ENCODE measurements at regions not wholly inside any gene's neighbourhood (a gene's known extent, or its start where the extent isn't known, plus 50 kb on each side); places are given as distances from the start of the nearest gene placed in this dataset.

DNA sequence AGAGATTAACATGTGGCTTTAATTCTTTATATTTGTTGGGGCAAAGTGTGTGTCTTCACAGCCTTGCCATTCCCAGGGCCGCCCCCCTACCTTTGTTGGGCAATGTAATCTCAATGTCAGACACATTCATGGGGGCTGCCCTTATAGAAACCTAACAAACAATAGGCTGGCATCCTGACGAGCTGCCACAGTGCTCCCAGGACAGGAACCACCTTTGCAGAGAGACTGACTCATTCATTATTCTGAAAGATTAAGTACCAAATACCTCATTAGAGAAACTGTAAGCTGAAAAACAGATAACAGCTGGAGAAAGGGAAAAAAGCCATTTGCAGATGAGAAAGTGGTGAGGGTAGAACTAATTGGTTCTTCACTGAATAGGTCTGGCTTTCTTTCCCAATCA lies 1587.5 kb upstream of the PIK3C3 start:
- no peaks in the 10 kb centered on the region for H3K9me2 ChIP-seq (replicated peaks; ENCODE audit: low read length)
- H3K4me3 ChIP-seq (ENCODE audit: low read length), result no peak overlapping the region
- no peaks in the 10 kb centered on the region for H3K4me1 ChIP-seq (ENCODE audit: insufficient read depth, low read length)
- ATAC-seq (no peak), DNase-seq (no peak)
- BruUV-seq (replicated peaks), result no TSS peak
- ChIA-PET POLR2A (ENCODE audit: unreplicated experiment) (no interaction called here), CTCF (no interaction called here)
- H2AFZ ChIP-seq (ENCODE audit: low read length), result no peak overlapping the region
- H3K9me3 ChIP-seq (ENCODE audit: low read length), result no peaks in the 10 kb centered on the region
- TF ChIP-seq, protein P1, sequence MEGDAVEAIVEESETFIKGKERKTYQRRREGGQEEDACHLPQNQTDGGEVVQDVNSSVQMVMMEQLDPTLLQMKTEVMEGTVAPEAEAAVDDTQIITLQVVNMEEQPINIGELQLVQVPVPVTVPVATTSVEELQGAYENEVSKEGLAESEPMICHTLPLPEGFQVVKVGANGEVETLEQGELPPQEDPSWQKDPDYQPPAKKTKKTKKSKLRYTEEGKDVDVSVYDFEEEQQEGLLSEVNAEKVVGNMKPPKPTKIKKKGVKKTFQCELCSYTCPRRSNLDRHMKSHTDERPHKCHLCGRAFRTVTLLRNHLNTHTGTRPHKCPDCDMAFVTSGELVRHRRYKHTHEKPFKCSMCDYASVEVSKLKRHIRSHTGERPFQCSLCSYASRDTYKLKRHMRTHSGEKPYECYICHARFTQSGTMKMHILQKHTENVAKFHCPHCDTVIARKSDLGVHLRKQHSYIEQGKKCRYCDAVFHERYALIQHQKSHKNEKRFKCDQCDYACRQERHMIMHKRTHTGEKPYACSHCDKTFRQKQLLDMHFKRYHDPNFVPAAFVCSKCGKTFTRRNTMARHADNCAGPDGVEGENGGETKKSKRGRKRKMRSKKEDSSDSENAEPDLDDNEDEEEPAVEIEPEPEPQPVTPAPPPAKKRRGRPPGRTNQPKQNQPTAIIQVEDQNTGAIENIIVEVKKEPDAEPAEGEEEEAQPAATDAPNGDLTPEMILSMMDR (conservative IDR thresholded peaks at IDR 0.05; ENCODE audit: low read depth, low read length), result no peak
- TF ChIP-seq EZH2 (IDR thresholded peaks at IDR 0.05; ENCODE audit: low read length, unreplicated experiment), result no peak
- no peak for TF ChIP-seq EZH2phosphoT487 (IDR thresholded peaks at IDR 0.05; ENCODE audit: borderline replicate concordance, low read length)
- no peaks in the 10 kb centered on the region for H3F3A ChIP-seq (ENCODE audit: low read length, unreplicated experiment)
- H3K9ac ChIP-seq (ENCODE audit: low read length), result no peak overlapping the region
- H3K27me3 ChIP-seq (ENCODE audit: low read length), result no peaks in the 10 kb centered on the region
- no peak overlapping the region for H3K4me2 ChIP-seq (ENCODE audit: low read length)
- H3K27ac ChIP-seq (ENCODE audit: low read length), result no peak overlapping the region
- intact Hi-C loops (cut with micrococcal nuclease), result no loop called here
- no peaks in the 10 kb centered on the region for H4K20me1 ChIP-seq (ENCODE audit: low read length)
- no peaks in the 10 kb centered on the region for H3K36me3 ChIP-seq (ENCODE audit: low read depth, low read length)
- H3K79me2 ChIP-seq (ENCODE audit: low read length), result no peaks in the 10 kb centered on the region

DNA sequence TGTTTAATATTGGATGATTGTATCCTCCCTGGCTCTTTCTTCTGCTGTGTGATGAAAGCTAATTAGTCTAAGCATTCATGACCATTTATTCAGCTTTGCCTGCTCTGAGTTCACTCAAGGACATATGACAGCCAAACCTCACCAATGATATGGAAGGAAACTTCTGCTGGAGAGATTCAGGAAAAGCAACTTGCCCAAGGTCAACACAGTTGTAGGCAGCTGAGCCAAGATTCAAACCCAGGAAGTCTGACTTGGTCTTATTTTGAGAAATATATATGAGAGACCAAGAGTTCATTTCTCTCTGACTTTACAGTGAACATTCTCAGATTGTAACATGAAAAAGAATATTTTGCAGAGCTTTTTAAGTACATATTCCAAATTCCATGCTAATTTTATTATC lies 1588.5 kb upstream of the PIK3C3 start:
- Histone ChIP-seq H3K27ac (ENCODE audit: low read length) (no peak overlapping the region), H3K4me2 (ENCODE audit: low read length) (no peak overlapping the region), H3K79me2 (ENCODE audit: low read length) (no peaks in the 10 kb centered on the region), H3K4me1 (ENCODE audit: insufficient read depth, low read length) (no peaks in the 10 kb centered on the region), H4K20me1 (ENCODE audit: low read length) (no peaks in the 10 kb centered on the region), H3F3A (ENCODE audit: low read length, unreplicated experiment) (no peaks in the 10 kb centered on the region), H3K9me3 (ENCODE audit: low read length) (no peaks in the 10 kb centered on the region), H2AFZ (ENCODE audit: low read length) (no peak overlapping the region), H3K9me2 (replicated peaks; ENCODE audit: low read length) (no peaks in the 10 kb centered on the region), H3K4me3 (ENCODE audit: low read length) (no peak overlapping the region), H3K9ac (ENCODE audit: low read length) (no peak overlapping the region), H3K36me3 (ENCODE audit: low read depth, low read length) (no peaks in the 10 kb centered on the region), H3K27me3 (ENCODE audit: low read length) (no peaks in the 10 kb centered on the region)
- no peak for TF ChIP-seq EZH2 (IDR thresholded peaks at IDR 0.05; ENCODE audit: low read length, unreplicated experiment)
- TF ChIP-seq, protein P1 (conservative IDR thresholded peaks at IDR 0.05; ENCODE audit: low read depth, low read length), result no peak
- TF ChIP-seq EZH2phosphoT487 (IDR thresholded peaks at IDR 0.05; ENCODE audit: borderline replicate concordance, low read length), result no peak
- ATAC-seq (no peak), DNase-seq (no peak)
- ChIA-PET POLR2A (ENCODE audit: unreplicated experiment) (no interaction called here), CTCF (interaction anchor here (0.6 kb wide), 1 partner anchor 36 kb away, joined by 3 read pairs; no protein-coding TSS in a partner anchor)
- no TSS peak for BruUV-seq (replicated peaks)
- intact Hi-C loops (cut with micrococcal nuclease), result no loop called here

DNA sequence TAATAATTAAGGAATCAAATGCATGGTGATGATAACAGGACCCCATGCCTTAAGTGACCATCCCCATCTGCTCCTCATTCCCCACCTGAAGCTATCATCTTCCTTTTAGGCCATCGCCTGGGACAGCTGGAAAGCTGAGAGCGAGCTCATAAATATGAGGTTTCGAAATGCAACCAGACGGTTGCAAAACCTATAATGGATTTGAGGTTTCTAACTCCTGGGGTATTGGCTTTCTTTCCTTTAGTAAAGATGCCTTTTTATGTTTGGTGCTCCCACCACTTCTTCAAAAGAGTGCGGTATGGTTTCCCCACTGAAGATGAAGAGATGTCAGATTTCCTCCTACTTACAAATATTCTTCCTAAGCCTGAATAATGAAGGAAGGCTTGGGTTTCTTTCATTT lies 1589.5 kb upstream of the PIK3C3 start:
- Histone ChIP-seq H3K4me1 (ENCODE audit: insufficient read depth, low read length) (no peaks in the 10 kb centered on the region), H3K4me3 (ENCODE audit: low read length) (no peak overlapping the region), H2AFZ (ENCODE audit: low read length) (no peak overlapping the region), H3K9me2 (replicated peaks; ENCODE audit: low read length) (no peaks in the 10 kb centered on the region), H4K20me1 (ENCODE audit: low read length) (no peaks in the 10 kb centered on the region), H3K4me2 (ENCODE audit: low read length) (no peak overlapping the region), H3K79me2 (ENCODE audit: low read length) (no peaks in the 10 kb centered on the region), H3F3A (ENCODE audit: low read length, unreplicated experiment) (no peaks in the 10 kb centered on the region), H3K27ac (ENCODE audit: low read length) (no peak overlapping the region), H3K9me3 (ENCODE audit: low read length) (no peaks in the 10 kb centered on the region), H3K27me3 (ENCODE audit: low read length) (no peaks in the 10 kb centered on the region), H3K36me3 (ENCODE audit: low read depth, low read length) (no peaks in the 10 kb centered on the region), H3K9ac (ENCODE audit: low read length) (no peak overlapping the region)
- intact Hi-C loops (cut with micrococcal nuclease), result no loop called here
- BruUV-seq (replicated peaks), result no TSS peak
- no peak for TF ChIP-seq EZH2phosphoT487 (IDR thresholded peaks at IDR 0.05; ENCODE audit: borderline replicate concordance, low read length)
- TF ChIP-seq EZH2 (IDR thresholded peaks at IDR 0.05; ENCODE audit: low read length, unreplicated experiment), result no peak
- TF ChIP-seq, protein P1 (conservative IDR thresholded peaks at IDR 0.05; ENCODE audit: low read depth, low read length), result no peak
- POLR2A ChIA-PET (ENCODE audit: unreplicated experiment), result no interaction called here
- DNase-seq (no peak), ATAC-seq (no peak)
- CTCF ChIA-PET, result no interaction called here
